ENCODE measurements at regions not wholly inside any gene's neighbourhood (a gene's known extent, or its start where the extent isn't known, plus 50 kb on each side); places are given as distances from the start of the nearest gene placed in this dataset.

- Mint-ChIP-seq H3K27me3 (no peaks in the 10 kb centered on the region), H3K27ac (no peak overlapping the region), H3K9me3 (peaks cover 4% of the 10 kb centered on the region), H3K36me3 (no peaks in the 10 kb centered on the region), H3K4me1 (ENCODE audit: unreplicated experiment) (peaks cover 4% of the 10 kb centered on the region), H3K4me3 (no peak overlapping the region)
- no peak for TF ChIP-seq CTCF (conservative IDR thresholded peaks at IDR 0.05)
- no peak for DNase-seq (ENCODE audit: extremely low spot score, unreplicated experiment)
Measured at GRCh38 chr7:17242504-17242903, 55.9 kb upstream of the AHR start.

GRCh38 chr7:17244786-17245185, 53.7 kb upstream of the AHR start:
- TF ChIP-seq CTCF (conservative IDR thresholded peaks at IDR 0.05), result no peak
- no peak overlapping the region for H3K4me3 Mint-ChIP-seq
- no peak for DNase-seq (ENCODE audit: extremely low spot score, unreplicated experiment)
- H3K36me3 Mint-ChIP-seq, result no peaks in the 10 kb centered on the region
- no peaks in the 10 kb centered on the region for H3K4me1 Mint-ChIP-seq (ENCODE audit: unreplicated experiment)
- H3K27ac Mint-ChIP-seq, result no peak overlapping the region
- no peaks in the 10 kb centered on the region for H3K27me3 Mint-ChIP-seq
- no peaks in the 10 kb centered on the region for H3K9me3 Mint-ChIP-seq

- H3K4me1 Mint-ChIP-seq (ENCODE audit: unreplicated experiment), result no peaks in the 10 kb centered on the region
- no peaks in the 10 kb centered on the region for H3K27me3 Mint-ChIP-seq
- no peak for TF ChIP-seq CTCF (conservative IDR thresholded peaks at IDR 0.05)
- no peaks in the 10 kb centered on the region for H3K9me3 Mint-ChIP-seq
- no peak for DNase-seq (ENCODE audit: extremely low spot score, unreplicated experiment)
- no peaks in the 10 kb centered on the region for H3K36me3 Mint-ChIP-seq
- H3K27ac Mint-ChIP-seq, result no peak overlapping the region
- no peak overlapping the region for H3K4me3 Mint-ChIP-seq
Measured at GRCh38 chr7:17247357-17247756, 51.1 kb upstream of the AHR start.

- no peak overlapping the region for H3K27ac Mint-ChIP-seq
- no peaks in the 10 kb centered on the region for H3K36me3 Mint-ChIP-seq
- TF ChIP-seq CTCF (conservative IDR thresholded peaks at IDR 0.05), result no peak
- no peaks in the 10 kb centered on the region for H3K27me3 Mint-ChIP-seq
- H3K9me3 Mint-ChIP-seq, result no peaks in the 10 kb centered on the region
- no peak for DNase-seq (ENCODE audit: extremely low spot score, unreplicated experiment)
- no peak overlapping the region for H3K4me3 Mint-ChIP-seq
- no peaks in the 10 kb centered on the region for H3K4me1 Mint-ChIP-seq (ENCODE audit: unreplicated experiment)
Measured at GRCh38 chr7:17248527-17248926, 49.9 kb upstream of the AHR start.
